ENCODE measurements at regions not wholly inside any gene's neighbourhood (a gene's known extent, or its start where the extent isn't known, plus 50 kb on each side); places are given as distances from the start of the nearest gene placed in this dataset.

DNA sequence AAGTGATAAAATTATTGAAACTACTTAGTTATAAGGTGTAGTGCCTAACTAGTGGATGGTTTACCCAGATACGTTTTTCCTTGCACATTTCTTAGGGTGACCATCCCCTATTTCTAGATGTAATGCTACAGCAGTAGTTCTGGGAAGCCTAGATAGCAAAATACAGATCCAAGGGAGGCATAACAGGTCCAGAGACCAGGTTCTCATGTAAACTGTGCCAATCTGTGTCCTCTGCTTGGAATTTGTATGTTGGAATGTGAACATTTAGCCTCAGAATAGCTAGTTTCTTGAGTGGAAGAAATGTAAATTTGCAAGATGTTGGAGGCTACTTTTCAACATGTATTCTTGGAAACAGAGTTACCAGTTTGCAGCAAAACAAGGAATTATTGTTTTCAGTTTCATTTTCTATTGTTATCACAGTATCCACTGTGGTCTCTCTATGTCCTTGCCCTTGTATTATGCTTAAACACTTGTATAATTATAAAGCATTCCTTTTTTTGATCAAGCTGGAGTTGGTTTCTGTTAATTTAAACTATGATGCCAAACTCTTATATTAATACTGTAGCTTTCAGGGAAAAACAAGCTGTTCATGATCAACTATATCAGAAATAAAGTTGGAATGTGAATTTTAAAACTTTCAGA, 102.0 kb upstream of the BRINP3 start:
- TF ChIP-seq, protein P1, sequence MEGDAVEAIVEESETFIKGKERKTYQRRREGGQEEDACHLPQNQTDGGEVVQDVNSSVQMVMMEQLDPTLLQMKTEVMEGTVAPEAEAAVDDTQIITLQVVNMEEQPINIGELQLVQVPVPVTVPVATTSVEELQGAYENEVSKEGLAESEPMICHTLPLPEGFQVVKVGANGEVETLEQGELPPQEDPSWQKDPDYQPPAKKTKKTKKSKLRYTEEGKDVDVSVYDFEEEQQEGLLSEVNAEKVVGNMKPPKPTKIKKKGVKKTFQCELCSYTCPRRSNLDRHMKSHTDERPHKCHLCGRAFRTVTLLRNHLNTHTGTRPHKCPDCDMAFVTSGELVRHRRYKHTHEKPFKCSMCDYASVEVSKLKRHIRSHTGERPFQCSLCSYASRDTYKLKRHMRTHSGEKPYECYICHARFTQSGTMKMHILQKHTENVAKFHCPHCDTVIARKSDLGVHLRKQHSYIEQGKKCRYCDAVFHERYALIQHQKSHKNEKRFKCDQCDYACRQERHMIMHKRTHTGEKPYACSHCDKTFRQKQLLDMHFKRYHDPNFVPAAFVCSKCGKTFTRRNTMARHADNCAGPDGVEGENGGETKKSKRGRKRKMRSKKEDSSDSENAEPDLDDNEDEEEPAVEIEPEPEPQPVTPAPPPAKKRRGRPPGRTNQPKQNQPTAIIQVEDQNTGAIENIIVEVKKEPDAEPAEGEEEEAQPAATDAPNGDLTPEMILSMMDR (IDR thresholded peaks at IDR 0.05) = no peak
- no peak for TF ChIP-seq SIN3A (IDR thresholded peaks at IDR 0.05; ENCODE audit: borderline replicate concordance, insufficient read depth, low read depth, low read length)
